ENCODE measurements at regions not wholly inside any gene's neighbourhood (a gene's known extent, or its start where the extent isn't known, plus 50 kb on each side); places are given as distances from the start of the nearest gene placed in this dataset.

DNA sequence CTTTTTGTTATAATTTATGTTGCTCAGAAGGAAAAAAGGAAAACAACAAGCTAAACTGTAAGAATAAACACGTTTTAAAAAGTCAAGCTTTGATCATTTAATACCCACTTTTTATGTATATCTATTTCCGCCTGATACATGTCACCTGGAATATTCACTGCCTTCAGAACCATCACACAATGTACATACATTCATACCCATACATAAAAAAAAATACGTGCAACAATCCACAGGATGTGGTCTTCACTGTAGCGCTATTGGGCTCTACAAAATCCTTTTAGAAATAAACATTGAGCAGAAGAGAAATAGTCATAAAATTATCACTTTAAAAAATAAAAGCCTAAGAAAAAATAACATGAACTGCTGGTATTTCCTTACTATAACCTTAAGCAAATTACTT, 1078.9 kb upstream of the LRRTM3 start:
- H3K27ac Mint-ChIP-seq: no peak overlapping the region
- H3K4me3 Mint-ChIP-seq: no peak overlapping the region
- no peaks in the 10 kb centered on the region for H3K27me3 Mint-ChIP-seq (ENCODE audit: low read depth)
- TF ChIP-seq, protein P1, sequence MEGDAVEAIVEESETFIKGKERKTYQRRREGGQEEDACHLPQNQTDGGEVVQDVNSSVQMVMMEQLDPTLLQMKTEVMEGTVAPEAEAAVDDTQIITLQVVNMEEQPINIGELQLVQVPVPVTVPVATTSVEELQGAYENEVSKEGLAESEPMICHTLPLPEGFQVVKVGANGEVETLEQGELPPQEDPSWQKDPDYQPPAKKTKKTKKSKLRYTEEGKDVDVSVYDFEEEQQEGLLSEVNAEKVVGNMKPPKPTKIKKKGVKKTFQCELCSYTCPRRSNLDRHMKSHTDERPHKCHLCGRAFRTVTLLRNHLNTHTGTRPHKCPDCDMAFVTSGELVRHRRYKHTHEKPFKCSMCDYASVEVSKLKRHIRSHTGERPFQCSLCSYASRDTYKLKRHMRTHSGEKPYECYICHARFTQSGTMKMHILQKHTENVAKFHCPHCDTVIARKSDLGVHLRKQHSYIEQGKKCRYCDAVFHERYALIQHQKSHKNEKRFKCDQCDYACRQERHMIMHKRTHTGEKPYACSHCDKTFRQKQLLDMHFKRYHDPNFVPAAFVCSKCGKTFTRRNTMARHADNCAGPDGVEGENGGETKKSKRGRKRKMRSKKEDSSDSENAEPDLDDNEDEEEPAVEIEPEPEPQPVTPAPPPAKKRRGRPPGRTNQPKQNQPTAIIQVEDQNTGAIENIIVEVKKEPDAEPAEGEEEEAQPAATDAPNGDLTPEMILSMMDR (IDR thresholded peaks at IDR 0.05; ENCODE audit: unreplicated experiment): no peak
- no peaks in the 10 kb centered on the region for H3K36me3 Mint-ChIP-seq
- H3K9me3 Mint-ChIP-seq: peaks cover 23% of the 10 kb centered on the region
- DNase-seq (ENCODE audit: low spot score in 2 of 2, unreplicated experiment in 2 of 2): no peak
- H3K4me1 Mint-ChIP-seq: peaks cover 12% of the 10 kb centered on the region

DNA sequence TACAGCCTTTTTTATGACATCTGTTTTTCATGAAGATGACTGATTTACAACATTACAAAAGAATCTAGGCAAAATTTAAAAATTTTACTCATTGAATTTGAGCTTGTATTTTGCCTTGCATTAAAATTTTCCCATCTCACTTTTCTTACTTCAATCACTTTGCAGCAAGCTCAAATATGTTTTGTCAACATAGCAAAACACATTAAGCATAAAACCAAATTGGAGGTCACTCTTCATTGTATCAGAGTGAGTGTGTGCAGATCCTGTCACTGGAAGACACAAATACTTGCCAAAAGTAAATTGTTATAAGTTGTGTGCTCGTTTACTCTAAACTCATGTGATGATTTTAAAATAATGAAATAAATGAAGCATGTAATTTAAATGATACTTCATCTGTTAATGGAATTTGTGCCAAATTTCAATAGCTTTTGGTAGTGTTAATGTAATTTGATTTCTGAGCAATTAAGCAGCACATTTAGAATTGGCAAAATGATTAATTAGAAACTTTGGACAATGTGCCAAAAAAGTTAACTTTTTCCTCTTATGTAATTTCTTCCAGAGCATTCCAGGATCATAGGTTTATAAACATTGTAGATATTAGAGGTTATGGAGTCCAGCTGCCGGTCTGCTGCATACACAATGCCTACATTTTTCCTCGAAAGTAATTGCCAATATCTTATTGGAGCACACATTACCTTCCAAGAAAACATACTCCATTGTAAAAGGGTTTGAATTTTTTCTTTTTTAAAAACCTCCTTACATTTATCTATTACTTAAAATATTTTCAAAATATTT, 1078.2 kb upstream of the LRRTM3 start:
- peaks cover 19% of the 10 kb centered on the region for H3K9me3 Mint-ChIP-seq
- TF ChIP-seq, protein P1 (IDR thresholded peaks at IDR 0.05; ENCODE audit: unreplicated experiment): no peak
- peaks cover 12% of the 10 kb centered on the region for H3K4me1 Mint-ChIP-seq
- no peaks in the 10 kb centered on the region for H3K36me3 Mint-ChIP-seq
- H3K4me3 Mint-ChIP-seq: no peak overlapping the region
- DNase-seq (ENCODE audit: low spot score in 2 of 2, unreplicated experiment in 2 of 2): no peak
- H3K27me3 Mint-ChIP-seq (ENCODE audit: low read depth): no peaks in the 10 kb centered on the region
- H3K27ac Mint-ChIP-seq: no peak overlapping the region

DNA sequence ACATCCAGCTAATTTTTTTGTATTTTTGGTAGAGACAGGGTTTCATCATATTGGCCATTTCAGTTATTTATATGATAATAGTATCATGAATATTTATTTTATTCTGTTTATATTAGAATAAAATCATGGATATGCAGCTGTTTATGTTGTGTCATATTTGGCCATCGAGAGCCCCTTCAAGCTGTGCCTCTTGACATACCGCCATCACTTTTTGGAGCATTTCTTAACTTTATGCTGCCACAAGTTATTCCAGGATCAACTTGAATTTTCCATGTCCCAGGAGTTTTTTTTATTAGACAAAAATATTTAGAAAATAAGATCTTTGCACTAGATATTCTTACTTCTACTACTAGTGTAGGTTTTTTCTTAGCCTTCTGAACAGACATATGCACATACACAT, 1067.0 kb upstream of the LRRTM3 start:
- no peaks in the 10 kb centered on the region for H3K4me1 Mint-ChIP-seq
- no peak overlapping the region for H3K4me3 Mint-ChIP-seq
- H3K27ac Mint-ChIP-seq: no peak overlapping the region
- DNase-seq (ENCODE audit: low spot score in 2 of 2, unreplicated experiment in 2 of 2): no peak
- no peaks in the 10 kb centered on the region for H3K27me3 Mint-ChIP-seq (ENCODE audit: low read depth)
- H3K9me3 Mint-ChIP-seq: peaks cover 7% of the 10 kb centered on the region
- H3K36me3 Mint-ChIP-seq: no peaks in the 10 kb centered on the region
- TF ChIP-seq, protein P1 (IDR thresholded peaks at IDR 0.05; ENCODE audit: unreplicated experiment): no peak

DNA sequence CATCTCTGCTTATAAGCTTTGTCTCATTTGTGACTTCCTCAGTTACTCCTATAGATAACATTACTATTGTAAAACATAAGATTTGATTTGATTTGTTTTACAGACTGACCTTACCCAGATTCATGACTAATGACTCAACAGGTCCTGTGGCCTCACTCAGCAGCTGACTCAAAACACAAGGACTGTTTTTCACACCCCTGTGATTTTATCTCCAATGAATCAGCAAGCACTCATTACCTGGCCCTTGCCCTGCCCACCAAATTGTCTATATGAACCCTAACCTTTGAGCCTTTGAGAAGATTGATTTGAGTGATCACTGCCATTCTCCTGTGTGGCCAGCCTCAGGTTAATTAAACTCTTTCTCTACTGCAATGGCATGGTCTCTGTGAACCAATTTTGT, 1064.6 kb upstream of the LRRTM3 start:
- DNase-seq (ENCODE audit: low spot score in 2 of 2, unreplicated experiment in 2 of 2): no peak
- TF ChIP-seq, protein P1 (IDR thresholded peaks at IDR 0.05; ENCODE audit: unreplicated experiment): no peak
- no peaks in the 10 kb centered on the region for H3K36me3 Mint-ChIP-seq
- no peak overlapping the region for H3K27ac Mint-ChIP-seq
- no peaks in the 10 kb centered on the region for H3K27me3 Mint-ChIP-seq (ENCODE audit: low read depth)
- H3K4me1 Mint-ChIP-seq: no peaks in the 10 kb centered on the region
- no peak overlapping the region for H3K4me3 Mint-ChIP-seq
- peaks cover 7% of the 10 kb centered on the region for H3K9me3 Mint-ChIP-seq

Measured in mesothelial cell of epicardium (in vitro differentiated cells).